ENCODE measurements at regions not wholly inside any gene's neighbourhood (a gene's known extent, or its start where the extent isn't known, plus 50 kb on each side); places are given as distances from the start of the nearest gene placed in this dataset.

DNA sequence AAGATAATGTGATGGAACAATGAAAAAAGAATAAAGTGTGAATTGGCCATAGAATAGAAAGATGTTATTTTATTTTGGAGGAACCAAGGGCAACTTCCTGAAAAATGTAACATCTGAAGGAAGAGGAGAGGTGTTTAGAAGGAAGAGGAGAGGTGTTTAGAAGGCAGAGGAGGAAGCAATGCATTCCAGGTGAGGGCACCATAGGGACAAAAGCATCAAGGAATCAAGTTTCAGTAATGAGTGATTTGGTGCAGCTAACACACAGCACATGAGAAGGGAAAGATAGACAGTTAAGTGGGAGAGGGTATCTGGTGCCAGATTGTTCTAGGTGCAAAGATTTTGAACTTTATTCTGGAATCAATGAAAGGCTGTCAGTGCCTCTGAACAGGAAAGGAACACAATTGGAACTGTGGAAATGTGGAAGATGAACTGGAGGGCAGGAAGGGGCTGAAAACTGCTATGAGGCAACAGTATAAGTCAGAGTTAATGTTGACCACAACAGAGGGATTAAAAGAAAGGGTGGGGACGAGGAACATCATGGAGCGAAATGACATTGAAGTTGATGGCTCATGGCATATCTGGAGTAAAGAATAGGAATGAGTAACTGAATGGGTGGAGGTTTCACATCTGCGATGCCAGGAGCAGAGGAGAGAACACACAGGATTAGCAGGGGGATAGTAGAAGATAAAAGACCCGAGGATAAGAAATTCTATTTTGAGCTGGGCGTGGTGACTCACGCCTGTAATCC, 326.6 kb downstream of the LRIG3 start:
- no peak for DNase-seq

DNA sequence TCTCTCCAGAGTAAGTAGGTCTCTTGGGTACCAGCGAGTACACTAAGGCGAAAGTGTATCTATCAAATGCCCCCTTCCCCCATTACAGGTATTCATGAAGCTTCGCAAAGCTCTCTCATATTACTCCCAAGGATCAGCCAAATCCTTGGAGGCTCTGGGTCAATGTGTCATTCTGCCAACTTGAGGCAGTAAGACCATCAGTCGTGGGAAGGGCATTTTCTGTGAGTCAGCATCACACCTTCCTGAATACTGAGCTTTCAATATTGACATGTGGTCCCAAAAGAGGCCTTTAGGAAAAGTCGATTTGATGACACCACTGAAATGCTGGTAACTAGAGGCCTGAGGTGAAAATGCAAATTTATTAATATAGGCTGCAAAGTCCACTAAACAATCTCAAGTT, 323.9 kb downstream of the LRIG3 start:
- DNase-seq, result no peak

DNA sequence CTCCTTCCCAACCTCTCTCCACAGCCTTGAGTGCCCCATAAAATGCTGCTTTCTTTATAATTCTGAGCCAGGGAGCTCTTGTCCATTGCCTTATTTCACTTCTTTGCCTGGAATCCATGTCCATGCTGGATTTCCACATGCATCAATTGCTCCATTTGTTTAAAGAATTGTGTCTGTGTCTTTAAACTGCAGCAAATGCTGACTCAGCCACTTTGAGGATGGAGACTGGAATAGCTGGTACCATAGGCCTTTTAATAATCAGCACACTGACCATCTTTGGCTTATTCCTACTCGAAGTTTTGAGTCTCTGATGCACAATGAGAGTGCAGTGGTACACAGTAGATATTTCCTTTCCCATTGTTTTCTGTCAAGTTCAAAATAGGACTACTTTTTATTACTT, 318.8 kb downstream of the LRIG3 start:
- no peak for DNase-seq

DNA sequence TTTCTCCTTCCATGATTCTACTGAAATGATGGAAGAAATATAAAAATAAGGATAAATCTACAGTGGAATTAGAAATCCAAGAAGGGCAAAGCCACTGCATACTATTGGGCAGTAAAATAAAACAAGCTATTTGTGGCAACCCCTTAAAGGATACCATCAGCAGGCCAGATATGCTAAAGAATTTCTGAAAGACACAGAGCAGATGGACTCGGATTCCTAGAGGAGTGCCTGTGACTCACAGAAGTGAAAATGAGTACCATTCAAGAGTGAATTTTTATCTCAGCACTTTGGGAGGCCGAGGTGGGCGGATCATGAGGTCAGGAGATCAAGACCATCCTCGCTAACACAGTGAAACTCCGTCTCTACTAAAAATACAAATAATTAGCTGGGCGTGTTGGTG, 318.1 kb downstream of the LRIG3 start:
- DNase-seq, result no peak

DNA sequence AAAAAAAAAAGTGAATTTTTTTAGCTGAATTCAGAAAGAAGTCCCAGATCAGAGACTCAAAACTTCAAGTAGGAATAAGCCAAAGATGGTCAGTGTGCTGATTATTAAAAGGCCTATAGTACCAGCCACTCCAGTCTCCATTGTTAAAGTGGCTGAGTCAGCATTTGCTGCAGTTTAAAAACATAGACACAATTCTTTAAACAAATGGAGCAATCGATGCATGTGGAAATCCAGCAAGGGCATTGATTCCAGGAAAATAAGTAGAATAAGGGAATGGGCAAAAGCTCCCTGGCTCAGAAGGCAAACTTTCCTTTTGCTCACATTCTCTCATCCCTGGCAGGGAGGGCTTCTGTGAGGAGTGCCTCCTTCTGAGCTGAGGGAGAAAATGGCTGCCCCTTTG, 317.6 kb downstream of the LRIG3 start:
- DNase-seq, result no peak

DNA sequence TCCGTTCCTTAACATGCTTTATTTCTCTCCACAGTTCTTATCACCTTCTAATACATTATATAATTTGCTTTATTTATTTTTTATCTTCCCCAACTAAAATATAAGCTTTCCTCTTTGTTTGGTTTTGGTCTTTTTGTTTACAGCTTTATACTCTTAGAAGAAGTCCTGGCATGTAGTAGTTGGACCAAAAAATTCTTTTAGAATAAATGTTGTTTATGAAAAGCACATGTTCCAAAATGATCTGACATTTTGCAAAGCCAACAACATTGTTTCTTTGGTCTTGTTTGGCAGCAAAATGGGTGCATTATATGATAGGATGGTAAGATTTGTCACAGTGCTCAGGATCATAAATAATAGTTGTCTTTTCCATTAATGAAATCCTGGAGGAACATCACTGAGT, 312.5 kb downstream of the LRIG3 start:
- DNase-seq, result no peak

DNA sequence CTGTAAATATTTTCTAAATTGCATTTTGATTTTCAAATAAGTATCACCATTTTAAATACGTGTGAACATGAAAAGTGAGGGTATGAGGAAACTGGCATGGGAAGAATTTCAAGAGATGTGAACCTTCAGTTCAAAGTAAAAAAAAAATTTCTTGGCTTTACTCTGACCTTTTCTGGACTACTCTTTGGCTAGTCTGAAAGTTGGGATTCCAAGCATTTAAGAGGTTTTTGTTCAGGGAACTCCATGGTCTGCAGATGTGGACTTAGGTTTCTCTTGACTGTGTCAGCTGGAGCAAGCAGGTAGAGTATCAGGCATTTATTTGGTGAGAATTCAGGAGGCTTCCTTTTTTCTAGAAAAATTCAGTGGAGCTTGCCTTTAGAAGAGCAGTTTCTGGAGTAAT, 311.6 kb downstream of the LRIG3 start:
- no peak for DNase-seq

DNA sequence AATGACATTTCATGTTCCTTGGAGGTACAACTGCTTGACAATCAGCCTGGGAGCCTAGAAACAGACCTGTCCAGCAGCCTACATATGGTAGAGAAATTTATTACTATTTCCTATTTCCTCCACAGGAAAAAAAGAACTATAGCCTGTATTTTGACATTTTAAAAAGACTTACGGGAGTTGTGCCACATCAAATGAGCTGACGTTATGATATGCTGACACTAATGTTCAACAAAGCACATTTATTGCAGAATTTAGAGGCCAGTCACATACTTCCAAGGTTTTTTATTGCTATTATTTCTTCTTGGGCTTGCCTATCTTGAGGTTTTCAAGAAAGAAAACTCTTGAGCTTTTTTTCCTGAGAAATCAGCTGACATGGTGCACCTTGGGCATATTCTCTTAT, 305.3 kb downstream of the LRIG3 start:
- no peak for DNase-seq

DNA sequence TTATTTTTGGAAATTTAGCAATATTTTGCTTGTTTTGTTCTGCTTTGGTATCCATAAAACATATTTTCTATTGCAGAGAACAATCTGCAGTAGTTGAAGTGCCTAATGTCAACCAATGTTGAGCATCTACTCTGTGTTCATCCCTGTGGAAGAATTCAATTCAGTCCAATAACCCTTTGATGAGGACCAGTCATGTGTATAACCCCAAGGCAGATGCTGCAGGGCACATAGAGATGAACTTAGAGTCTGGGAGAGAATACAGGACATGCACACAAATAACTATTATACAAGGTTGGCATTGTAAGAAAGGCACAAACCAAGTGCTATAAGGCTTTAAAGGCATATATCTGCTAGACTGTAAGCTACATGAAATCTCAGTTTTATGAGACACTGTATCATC, 304.7 kb downstream of the LRIG3 start:
- DNase-seq, result no peak

DNA sequence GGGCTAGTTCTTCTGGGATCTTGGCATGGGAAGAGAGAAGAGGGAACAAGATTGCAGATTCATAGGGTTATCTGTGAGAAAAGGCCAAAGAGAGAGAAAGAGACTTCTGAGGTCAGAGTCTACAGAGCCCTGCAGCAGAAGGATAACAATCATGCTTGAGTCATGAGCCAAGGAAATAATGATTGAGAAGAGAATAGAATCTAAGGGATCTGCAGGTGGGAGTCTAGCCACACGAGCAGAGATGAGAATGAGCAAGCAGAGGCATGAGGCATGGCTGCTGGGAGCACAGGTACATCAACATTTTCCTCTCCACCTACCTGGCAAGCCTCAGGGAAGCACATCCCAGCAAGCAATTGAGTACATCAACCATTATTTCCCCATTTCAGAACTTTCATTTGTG, 303.7 kb downstream of the LRIG3 start:
- DNase-seq, result no peak

DNA sequence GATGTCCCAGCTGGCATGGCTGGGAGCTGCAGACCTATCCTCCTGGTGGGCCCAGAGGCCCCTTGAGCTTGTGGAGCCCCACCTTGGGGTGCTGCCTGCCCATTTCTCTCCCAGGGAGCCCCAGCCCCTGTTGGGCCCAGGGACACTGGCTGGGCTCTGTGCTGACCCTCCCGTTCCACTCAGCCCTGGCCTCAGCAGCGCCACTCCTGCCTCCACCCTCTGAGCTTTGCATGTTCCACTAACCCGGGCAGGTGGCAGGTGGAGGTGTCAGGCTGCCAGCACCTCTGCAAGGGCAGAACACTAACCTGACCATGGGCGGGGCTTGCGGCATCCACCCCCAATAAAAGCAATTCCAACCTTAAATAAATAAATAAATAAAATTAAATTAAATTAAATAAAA, 299.2 kb downstream of the LRIG3 start:
- no peak for DNase-seq

DNA sequence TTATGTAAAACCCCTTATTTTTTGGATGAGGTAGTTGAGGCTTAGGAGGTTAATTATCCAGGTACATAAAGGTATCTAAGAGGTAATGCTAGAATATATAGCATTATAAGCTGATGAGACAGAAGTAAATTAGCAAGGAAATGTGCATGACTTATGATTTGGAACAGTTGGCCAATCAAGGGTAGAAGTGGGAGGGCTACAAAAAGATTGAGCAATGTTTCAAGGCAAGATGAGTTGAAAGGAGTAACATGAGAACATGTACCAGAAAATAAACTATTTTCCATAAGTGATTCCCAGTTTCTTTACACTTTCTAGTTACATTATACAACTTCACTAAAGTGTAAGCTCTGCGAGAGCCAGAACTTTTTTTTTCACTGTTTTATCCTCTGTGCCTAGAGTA, 290.9 kb downstream of the LRIG3 start:
- DNase-seq, result no peak

DNA sequence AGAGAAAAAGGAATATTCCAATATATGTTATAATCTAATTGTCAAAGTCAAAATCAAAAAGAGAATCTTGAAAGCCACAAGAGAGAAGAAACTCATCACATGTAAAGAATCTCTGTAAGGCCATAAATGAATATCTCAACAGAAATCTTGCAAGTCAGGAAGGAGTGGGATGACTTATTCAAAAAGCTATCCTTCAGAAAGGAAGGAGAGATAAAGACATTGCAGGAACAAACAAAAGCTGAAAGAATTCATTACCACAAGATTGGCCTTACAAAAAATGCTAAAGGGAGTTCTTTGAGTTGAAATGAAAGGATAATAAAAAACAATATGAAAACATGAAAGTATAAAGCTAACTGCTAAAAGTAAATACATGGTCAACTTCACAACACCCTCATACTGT, 286.8 kb downstream of the LRIG3 start:
- no peak for DNase-seq

DNA sequence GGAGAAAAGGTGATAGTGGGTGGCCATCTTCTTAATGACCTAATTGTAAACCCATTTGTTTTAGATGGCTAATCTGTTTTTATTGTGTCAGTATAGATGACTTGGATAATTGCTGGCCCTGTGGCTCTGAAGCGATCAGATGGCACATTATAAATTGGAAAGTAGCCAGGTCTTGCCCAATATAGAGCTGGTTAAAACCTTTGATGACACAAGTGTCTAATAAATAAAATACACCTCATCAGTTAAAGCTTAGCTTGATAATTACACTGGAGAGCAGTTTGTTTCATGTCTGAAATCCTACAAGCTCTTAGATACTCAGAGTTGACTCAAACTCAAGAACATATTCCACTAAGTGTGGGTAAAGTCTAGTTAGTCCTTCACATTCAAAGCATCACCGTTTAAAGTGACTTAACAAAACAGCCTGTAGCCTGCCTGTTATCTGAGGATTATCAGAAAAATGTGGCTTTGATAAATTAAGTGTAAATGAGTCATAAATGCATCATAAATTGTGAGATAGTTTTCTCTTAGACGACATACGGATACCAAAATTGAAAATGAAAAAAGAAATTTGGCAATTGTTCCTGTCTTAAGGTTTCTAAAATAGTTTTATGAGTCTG, 280.9 kb downstream of the LRIG3 start:
- no peak for DNase-seq

DNA sequence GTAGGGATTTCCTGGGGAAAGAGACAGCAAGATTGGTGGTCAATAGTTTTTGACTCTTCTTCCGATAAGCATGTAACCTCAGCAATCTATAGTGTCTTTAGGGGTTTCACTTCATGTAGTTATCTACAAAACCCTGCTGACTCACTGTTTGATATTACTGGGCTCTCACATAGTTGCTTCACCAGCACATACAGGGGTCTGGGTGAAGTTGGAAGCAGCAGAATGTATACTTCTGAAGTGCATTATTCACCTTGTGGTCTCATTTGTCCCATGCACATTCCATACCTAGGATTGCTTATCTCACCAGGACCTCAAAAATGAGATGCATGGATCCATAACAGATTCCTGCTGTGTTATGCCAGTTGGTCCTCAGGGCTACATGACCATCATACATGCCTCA, 280.0 kb downstream of the LRIG3 start:
- DNase-seq, result no peak

DNA sequence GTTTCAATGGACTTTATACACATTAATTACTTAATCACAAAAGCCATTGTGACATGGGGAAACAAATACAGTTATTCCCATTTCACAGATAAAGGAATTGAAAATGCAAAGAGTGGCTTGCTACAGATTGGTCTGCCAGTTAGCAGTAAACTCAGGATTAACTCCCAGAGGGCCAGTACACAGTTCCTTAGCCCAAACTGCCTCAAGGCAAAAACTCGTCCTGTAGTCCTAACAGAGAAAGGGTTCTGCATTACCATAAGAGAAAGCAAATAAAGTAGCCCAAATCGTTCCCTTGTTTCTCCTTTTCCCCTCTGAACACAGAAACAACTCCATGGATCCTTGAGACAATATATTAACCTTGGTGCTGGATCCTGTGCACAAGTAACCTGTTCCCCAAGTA, 274.4 kb downstream of the LRIG3 start:
- no peak for DNase-seq

DNA sequence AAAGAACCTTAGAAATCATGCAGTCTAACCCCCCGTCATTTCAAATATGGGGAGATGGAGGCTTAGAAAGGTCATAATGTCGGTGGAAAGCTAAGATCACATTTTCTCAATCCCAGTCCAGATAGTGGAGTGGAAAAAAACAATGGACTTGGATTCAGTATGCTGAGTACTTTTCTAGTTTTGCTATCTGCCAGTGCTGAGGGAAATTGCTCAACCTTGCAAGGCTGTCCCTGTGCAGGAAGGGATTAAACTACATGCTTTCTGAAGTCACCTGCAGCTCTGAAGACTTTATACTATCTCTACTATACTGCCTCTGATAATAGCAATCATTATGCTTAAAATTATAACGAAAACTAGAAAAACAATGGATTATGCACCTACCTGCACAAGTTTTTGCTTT, 272.8 kb downstream of the LRIG3 start:
- DNase-seq, result no peak

DNA sequence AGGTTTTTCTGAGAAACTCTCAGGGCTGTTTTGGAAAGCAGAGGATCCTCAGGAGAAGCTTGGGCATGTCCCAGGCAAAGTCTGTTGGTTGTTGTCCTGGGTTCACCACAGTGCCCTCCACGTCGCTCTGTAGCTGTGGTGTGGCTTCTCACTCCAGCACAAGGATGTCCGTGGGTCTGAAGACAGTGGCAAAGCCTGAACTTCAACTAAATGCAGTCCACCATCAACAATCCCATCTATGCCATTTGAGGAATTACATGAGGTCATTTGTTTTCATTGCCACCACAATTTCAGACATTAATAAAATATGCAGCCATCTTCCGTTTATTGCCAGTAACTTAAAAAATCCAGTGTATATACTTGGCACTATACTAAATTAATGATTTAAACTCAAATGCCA, 272.1 kb downstream of the LRIG3 start:
- DNase-seq, result no peak

DNA sequence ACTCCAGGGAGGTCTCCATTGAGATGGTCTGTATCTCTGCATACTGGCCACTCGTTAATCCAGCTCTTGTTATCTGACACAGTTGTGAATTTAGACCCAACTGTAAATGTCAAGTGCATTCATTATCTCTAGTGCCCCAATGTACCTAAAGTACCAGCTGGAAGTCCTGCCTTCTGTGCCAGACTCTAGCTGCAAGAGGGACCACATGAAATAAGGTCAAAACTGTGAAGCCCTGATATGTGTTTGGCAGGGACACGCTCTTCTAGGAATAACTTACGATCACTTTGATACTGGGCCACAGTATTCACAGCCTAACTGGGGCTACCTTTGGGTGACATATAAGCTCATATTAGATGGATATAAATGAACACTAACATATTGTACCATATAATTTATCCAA, 268.5 kb downstream of the LRIG3 start:
- no peak for DNase-seq

DNA sequence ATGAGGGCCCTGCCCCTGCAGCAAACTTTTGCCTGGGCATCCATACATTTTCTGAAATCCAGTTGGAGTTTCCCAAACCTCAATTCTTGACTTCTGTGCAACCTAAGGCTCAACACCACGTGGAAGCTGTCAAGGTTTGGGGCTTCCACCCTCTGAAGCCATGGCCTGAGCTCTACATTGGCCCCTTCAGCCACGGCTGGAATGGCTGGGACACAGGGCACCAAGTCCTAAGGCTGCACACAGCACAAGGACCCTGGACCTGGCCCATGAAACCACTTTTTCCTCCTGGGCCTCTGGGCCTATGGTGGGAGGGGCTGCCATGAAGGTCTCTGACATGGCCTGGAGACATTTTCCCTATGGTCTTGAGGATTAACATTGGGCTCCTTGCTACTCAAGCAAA, 266.3 kb downstream of the LRIG3 start:
- DNase-seq, result no peak

DNA sequence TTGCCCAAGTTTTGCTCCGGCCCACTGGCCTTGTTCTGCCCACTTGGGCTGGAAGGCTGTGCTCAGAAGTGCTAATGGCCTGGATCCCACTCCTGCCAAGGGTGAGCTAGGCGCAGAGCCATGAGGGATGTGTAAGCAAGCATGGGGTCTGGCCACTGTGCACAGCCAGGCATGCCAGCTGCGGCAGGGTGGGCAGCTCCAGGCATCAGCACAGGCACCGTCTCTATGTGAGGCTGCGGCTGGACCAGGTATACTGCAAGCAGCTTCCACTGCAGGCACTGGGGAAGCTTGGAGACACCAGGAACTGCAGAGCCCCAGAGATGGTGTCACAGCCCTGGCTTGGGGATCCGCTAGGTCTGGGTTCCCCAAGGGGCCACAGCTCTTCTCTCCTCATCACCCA, 264.9 kb downstream of the LRIG3 start:
- no peak for DNase-seq

DNA sequence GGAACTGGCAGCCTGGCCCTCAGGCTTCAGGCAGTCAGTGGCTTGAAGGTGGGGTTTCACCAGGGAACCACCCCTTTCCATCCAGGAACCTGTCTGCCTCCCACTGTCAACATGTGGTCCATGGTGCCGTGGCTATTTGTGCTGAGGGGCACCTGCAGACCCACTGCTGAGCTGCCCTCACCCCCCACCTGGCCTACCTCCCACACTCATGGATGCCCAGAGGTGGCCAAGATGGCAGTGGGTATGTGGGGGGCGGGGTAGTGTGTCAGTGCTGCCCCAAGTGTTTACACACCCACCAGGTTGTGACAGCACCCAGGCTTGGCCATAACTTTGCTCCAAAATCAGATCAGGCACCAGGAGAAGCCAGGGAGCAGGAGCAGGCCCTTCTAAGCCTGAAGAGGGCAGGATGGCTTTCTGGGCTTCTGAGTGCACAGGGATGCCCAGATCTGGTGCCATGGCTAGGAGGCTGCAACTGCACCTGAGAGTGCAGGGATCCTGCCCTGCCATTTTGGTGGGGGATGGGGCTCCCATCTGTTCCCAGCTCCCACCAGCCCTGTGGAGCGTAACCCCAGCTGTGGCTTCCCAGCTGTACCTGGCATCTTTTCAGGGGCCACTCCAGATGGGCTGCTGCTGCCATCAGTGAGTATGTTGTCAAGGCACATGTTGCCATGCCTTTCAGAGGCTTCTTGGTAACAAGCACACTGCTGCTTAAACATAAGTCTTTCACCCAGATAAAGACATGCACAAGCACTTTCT, 263.9 kb downstream of the LRIG3 start:
- no peak for DNase-seq

DNA sequence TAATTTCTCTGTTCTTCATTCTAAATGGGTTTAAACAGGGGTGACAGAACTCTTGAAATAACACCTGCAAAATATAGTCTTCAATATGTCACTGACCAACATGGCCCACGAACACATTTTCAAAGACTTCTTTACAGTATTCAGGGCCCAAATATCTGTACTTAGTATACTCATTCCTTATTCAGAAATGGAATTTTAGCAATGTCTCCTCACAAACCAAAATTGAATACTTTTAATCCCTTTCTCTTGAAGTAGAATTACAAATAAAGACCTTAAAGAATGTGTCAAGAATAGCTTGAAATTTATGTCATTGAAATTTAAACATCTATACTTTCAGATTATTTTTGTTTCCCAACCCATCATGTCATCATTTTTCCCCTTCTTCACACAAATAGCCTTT, 263.1 kb downstream of the LRIG3 start:
- no peak for DNase-seq

DNA sequence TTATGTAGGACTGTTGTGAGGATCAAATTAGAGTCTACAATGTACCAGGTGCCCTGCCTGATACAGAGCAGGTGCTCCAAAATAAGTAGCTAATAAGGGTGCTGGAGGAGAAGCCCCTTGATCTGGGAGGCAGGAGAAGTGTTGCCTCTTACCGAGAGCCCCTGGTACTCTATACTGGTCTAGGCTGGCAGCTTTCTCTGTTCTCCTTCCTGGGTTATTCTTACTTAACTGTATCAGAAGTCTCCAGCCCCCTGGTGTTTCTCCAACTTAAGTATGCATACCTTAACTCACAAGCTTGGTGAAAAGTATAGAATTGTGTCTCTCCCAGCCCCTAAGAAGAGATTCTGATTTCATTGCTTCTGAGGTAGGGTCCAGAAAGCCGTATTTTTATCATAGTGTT, 254.9 kb downstream of the LRIG3 start:
- DNase-seq, result no peak

DNA sequence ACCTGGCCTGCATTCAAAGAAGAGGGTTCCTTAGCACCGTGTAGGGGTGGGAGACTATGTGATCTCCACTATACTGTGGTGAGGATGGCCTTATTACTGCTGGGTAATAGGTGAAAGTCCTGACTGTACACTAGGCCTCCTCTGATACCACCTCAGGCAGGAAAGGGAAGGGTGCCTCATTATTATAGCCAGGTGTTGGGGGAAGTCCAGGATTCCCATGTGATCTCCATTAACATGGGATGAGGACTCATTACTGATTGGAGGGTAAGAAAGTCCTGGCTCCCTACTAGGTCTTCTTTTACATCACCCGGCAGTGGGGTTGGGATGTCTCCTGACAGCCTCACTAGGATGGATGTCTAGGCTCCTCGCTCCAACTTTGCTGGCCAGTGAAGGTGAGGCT, 252.1 kb downstream of the LRIG3 start:
- no peak for DNase-seq
